ENCODE measurements at regions not wholly inside any gene's neighbourhood (a gene's known extent, or its start where the extent isn't known, plus 50 kb on each side); places are given as distances from the start of the nearest gene placed in this dataset.

DNA sequence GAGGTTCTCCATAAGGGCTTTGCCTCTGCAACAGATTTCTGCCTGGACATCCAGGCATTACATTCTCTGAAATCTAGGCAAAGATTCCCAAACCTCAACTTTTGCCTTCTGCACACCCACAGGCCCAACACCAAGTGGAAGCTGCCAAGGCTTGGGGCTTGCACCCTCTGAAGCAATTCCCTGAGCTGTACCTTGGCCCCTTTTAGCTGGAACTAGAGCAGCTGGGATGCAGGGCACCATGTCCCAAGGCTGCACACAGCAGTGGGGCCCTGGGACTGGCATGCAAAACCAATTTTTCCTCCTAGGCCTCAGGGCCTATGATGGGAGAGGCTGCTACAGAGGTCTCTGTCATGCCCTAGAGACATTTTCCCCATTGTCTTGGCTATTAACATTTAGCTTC lies 943.2 kb downstream of the PCDH17 start:
- Mint-ChIP-seq H3K36me3 (no peaks in the 10 kb centered on the region), H3K4me3 (no peak overlapping the region), H3K27ac (no peak overlapping the region), H3K27me3 (no peaks in the 10 kb centered on the region), H3K9me3 (peaks cover 8% of the 10 kb centered on the region), H3K4me1 (no peaks in the 10 kb centered on the region)
- no peak for DNase-seq

- Mint-ChIP-seq H3K4me3 (no peak overlapping the region), H3K27ac (no peak overlapping the region), H3K9me3 (peaks cover 6% of the 10 kb centered on the region), H3K36me3 (no peaks in the 10 kb centered on the region), H3K4me1 (no peaks in the 10 kb centered on the region), H3K27me3 (no peaks in the 10 kb centered on the region)
- no peak for DNase-seq
Observed at GRCh38 chr13:58579468-58579867, 947.9 kb downstream of the PCDH17 start.

GRCh38 chr13:58583966-58584365 lies 952.4 kb downstream of the PCDH17 start:
- Mint-ChIP-seq H3K4me1 (no peaks in the 10 kb centered on the region), H3K27me3 (no peaks in the 10 kb centered on the region), H3K36me3 (no peaks in the 10 kb centered on the region), H3K27ac (no peak overlapping the region), H3K9me3 (peaks cover 2% of the 10 kb centered on the region), H3K4me3 (no peak overlapping the region)
- no peak for DNase-seq

DNA sequence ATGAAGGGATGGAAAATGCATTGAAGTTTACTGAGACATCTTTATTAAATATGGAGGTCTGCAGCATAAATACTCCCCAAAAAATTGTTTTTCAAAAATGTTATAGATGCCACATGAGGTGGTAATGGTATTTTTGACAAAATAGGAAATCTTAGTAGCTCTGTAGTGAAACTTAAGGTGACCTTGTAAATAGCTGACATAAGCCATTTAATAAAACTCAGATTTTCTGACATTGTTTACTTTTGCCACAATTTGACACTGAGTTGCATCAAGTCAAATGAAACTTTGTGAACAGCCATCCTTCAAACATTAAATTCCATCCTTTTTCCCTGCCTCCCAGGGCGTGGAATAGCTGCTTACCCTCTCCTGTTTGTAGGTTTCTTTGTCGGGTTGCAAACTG lies 953.1 kb downstream of the PCDH17 start:
- no peak for DNase-seq
- H3K9me3 Mint-ChIP-seq = peaks cover 2% of the 10 kb centered on the region
- H3K4me3 Mint-ChIP-seq = no peak overlapping the region
- H3K27me3 Mint-ChIP-seq = no peaks in the 10 kb centered on the region
- no peaks in the 10 kb centered on the region for H3K4me1 Mint-ChIP-seq
- no peak overlapping the region for H3K27ac Mint-ChIP-seq
- H3K36me3 Mint-ChIP-seq = no peaks in the 10 kb centered on the region

GRCh38 chr13:58587183-58587582 lies 955.6 kb downstream of the PCDH17 start:
- Mint-ChIP-seq H3K27me3 (no peaks in the 10 kb centered on the region), H3K27ac (no peak overlapping the region), H3K4me3 (no peak overlapping the region), H3K9me3 (peaks cover 2% of the 10 kb centered on the region), H3K36me3 (no peaks in the 10 kb centered on the region), H3K4me1 (no peaks in the 10 kb centered on the region)
- DNase-seq = no peak

GRCh38 chr13:58592052-58592451 lies 960.5 kb downstream of the PCDH17 start:
- Mint-ChIP-seq H3K4me3 (no peak overlapping the region), H3K27me3 (no peaks in the 10 kb centered on the region), H3K27ac (no peak overlapping the region), H3K4me1 (no peaks in the 10 kb centered on the region), H3K36me3 (no peaks in the 10 kb centered on the region), H3K9me3 (peaks cover 2% of the 10 kb centered on the region)
- no peak for DNase-seq

- no peaks in the 10 kb centered on the region for H3K36me3 Mint-ChIP-seq
- H3K9me3 Mint-ChIP-seq = peaks cover 1% of the 10 kb centered on the region
- H3K27ac Mint-ChIP-seq = no peak overlapping the region
- H3K4me1 Mint-ChIP-seq = no peaks in the 10 kb centered on the region
- no peaks in the 10 kb centered on the region for H3K27me3 Mint-ChIP-seq
- DNase-seq = no peak
- no peak overlapping the region for H3K4me3 Mint-ChIP-seq
Observed at GRCh38 chr13:58592786-58593185, 961.2 kb downstream of the PCDH17 start.

GRCh38 chr13:58594747-58595600 lies 963.4 kb downstream of the PCDH17 start:
- Mint-ChIP-seq H3K27me3 (no peaks in the 10 kb centered on the region), H3K4me3 (no peak overlapping the region), H3K36me3 (no peaks in the 10 kb centered on the region), H3K9me3 (peaks cover 2% of the 10 kb centered on the region), H3K27ac (no peak overlapping the region), H3K4me1 (no peaks in the 10 kb centered on the region)
- no peak for DNase-seq

DNA sequence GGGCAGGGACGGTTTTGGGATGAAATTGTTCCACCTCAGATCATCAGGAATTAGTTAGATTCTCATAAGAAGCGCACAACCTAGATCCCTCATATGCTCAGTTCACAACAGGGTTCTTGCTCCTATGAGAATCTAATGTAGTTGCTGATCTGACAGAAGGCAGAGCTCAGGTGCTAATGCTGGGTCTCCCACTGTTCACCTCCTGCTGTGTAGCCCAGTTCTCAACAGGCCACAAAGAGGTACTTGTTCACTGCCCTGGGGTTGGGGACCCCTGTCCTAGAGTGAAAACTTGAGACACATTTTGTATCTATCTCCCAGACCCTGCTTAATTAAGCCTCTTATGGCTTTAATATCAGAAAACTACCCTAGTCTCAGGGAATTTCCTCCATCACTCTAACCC lies 966.0 kb downstream of the PCDH17 start:
- no peaks in the 10 kb centered on the region for H3K36me3 Mint-ChIP-seq
- H3K27ac Mint-ChIP-seq = no peak overlapping the region
- peaks cover 7% of the 10 kb centered on the region for H3K9me3 Mint-ChIP-seq
- no peaks in the 10 kb centered on the region for H3K4me1 Mint-ChIP-seq
- DNase-seq = no peak
- H3K27me3 Mint-ChIP-seq = no peaks in the 10 kb centered on the region
- H3K4me3 Mint-ChIP-seq = no peak overlapping the region

GRCh38 chr13:58598241-58598640 lies 966.7 kb downstream of the PCDH17 start:
- Mint-ChIP-seq H3K9me3 (peaks cover 7% of the 10 kb centered on the region), H3K27me3 (no peaks in the 10 kb centered on the region), H3K4me3 (no peak overlapping the region), H3K27ac (no peak overlapping the region), H3K36me3 (no peaks in the 10 kb centered on the region), H3K4me1 (no peaks in the 10 kb centered on the region)
- DNase-seq = no peak

- no peaks in the 10 kb centered on the region for H3K36me3 Mint-ChIP-seq
- no peak overlapping the region for H3K4me3 Mint-ChIP-seq
- no peak overlapping the region for H3K27ac Mint-ChIP-seq
- H3K27me3 Mint-ChIP-seq = no peaks in the 10 kb centered on the region
- DNase-seq = no peak
- no peaks in the 10 kb centered on the region for H3K4me1 Mint-ChIP-seq
- peaks cover 6% of the 10 kb centered on the region for H3K9me3 Mint-ChIP-seq
Observed at GRCh38 chr13:58611117-58611516, 979.6 kb downstream of the PCDH17 start.

DNA sequence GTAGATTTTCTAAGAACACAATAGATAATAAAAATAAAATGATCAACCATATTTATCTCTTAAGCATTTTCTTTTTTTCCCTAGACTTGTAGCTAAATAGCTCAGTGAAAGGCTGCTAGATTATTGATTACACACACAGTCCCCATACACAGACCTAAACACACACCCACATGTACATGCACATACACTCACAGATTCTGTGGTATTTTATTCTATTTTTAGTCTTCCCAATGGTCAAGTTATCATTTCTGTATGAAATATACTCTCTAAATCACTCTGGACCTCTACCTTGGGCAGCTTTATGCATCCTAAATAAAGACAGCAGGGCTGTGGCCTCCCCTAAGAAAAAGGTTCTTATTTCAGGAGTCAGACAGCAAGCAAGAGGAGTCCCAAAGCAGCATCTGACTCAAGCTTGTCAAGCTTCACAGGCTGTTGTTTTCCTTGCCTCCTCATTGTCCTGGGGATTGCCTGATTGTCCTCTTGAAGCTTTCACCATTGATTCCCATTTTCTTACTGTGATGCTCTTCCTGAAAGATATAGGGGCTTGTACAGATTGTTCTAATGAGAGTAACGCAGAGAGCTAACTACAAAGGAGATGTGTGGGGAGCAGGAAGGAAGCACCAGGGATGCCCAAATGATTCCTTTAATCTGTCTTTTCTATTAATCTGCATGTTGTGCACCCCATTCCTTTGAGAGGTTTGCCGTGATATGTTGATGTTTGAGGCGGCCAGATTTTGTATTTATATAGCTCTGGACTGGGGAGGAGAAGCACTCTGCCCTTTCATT lies 986.5 kb downstream of the PCDH17 start:
- peaks cover 3% of the 10 kb centered on the region for H3K9me3 Mint-ChIP-seq
- no peaks in the 10 kb centered on the region for H3K36me3 Mint-ChIP-seq
- no peak overlapping the region for H3K27ac Mint-ChIP-seq
- no peaks in the 10 kb centered on the region for H3K4me1 Mint-ChIP-seq
- H3K27me3 Mint-ChIP-seq = no peaks in the 10 kb centered on the region
- no peak for DNase-seq
- no peak overlapping the region for H3K4me3 Mint-ChIP-seq

GRCh38 chr13:58619396-58620113 lies 988.0 kb downstream of the PCDH17 start:
- DNase-seq = no peak
- Mint-ChIP-seq H3K36me3 (no peaks in the 10 kb centered on the region), H3K4me1 (no peaks in the 10 kb centered on the region), H3K9me3 (peaks cover 1% of the 10 kb centered on the region), H3K27ac (no peak overlapping the region), H3K27me3 (no peaks in the 10 kb centered on the region), H3K4me3 (no peak overlapping the region)

- H3K4me3 Mint-ChIP-seq = no peak overlapping the region
- peaks cover 1% of the 10 kb centered on the region for H3K9me3 Mint-ChIP-seq
- no peak overlapping the region for H3K27ac Mint-ChIP-seq
- H3K27me3 Mint-ChIP-seq = no peaks in the 10 kb centered on the region
- H3K4me1 Mint-ChIP-seq = no peaks in the 10 kb centered on the region
- no peaks in the 10 kb centered on the region for H3K36me3 Mint-ChIP-seq
- no peak for DNase-seq
Observed at GRCh38 chr13:58620176-58620575, 988.6 kb downstream of the PCDH17 start.

GRCh38 chr13:58625703-58626389 lies 994.3 kb downstream of the PCDH17 start:
- no peak for DNase-seq
- H3K4me3 Mint-ChIP-seq = no peak overlapping the region
- no peaks in the 10 kb centered on the region for H3K36me3 Mint-ChIP-seq
- H3K4me1 Mint-ChIP-seq = no peaks in the 10 kb centered on the region
- H3K27me3 Mint-ChIP-seq = no peaks in the 10 kb centered on the region
- H3K9me3 Mint-ChIP-seq = peaks cover 4% of the 10 kb centered on the region
- no peak overlapping the region for H3K27ac Mint-ChIP-seq
